Occipital lobe (tissue), 1 donor: ENCODE measurements at regions not wholly inside any gene's neighbourhood (a gene's known extent, or its start where the extent isn't known, plus 50 kb on each side); places are given as distances from the start of the nearest gene placed in this dataset.
"Not testable (repeated sequence)": the region's sequence is repeated elsewhere in the genome, so short reads cannot be mapped to it uniquely, and the experiment has no call there.

Experiments used
- DNase-seq: peaks from one replicate; lab custom pipeline; 2025; lab: John Stamatoyannopoulos, UW

DNA sequence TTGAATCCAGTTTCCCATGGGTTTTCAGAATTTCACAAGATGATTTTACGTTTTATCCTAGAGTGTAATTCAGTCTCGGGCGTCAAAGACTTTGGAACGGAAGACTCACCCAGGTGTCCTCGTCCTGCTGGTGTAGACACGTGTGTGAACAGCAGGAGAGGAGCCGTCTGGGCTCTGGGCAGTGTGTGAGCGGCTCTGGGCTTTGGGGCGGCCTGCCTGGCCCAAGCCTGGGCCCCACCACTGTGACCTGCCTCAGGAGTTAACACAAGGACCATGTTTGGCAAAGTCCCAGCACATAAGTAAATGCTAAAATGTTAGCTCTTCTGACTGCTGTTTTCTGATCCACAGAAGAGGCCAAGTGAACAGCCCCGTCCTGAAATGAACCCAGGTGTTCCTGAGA lies 1093.3 kb downstream of the BRD1 start:
- no peak for DNase-seq

DNA sequence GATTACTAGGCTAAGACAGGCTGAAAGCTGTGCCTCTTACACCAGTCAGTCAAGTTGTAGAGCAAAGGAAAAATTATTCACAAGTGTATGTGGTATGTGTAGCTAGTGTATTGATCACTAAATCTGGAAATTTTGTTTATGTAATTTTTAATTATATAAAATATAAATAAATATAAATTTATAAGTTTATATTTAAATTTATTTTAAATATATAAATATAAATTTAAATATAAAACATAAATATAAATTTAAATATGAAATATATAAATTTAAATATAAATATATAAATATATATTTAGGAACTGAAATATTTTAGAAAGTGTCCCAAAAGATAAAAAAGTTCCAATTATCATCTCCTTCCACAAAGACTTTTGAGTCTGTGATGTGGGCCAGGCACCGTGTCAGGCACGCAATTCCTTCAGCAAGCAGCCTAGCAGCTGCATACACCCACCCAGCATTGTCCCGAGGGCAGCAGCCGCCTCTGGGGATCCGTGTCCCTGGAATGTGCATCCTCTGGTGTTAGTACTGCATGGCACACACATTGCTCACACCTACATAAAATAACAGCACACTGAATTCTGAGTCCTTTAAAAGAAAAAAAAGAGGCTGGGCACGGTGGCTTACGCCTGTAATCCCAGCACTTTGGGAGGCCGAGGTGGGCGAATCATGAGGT lies 1098.0 kb downstream of the BRD1 start:
- DNase-seq = no peak

DNA sequence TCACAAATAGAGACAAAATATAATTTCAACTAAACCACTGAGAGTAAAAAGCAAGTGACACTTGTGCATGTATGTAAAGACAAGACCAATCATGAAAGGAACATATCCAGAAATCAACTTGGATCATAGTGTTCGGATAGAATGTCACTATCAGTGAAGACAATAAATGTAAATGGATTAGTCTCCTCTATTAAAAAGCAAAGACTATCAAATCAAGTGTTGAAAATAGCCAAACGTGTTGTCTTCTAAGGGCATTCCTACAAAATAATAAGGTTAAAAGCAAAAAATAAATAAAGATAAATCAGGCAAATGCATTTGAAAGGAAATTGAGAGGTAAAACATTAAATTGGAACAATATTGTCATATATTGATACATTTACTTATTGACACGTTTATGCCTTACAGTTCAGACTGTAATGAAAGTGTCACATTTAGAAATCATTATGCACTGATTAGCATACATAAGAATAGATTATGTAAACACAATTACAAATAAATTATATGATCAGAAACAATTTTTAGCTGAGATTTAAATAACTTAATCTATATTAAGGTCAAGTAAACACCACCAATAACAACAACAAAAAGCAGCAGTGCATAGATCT lies 1100.1 kb downstream of the BRD1 start:
- no peak for DNase-seq

DNA sequence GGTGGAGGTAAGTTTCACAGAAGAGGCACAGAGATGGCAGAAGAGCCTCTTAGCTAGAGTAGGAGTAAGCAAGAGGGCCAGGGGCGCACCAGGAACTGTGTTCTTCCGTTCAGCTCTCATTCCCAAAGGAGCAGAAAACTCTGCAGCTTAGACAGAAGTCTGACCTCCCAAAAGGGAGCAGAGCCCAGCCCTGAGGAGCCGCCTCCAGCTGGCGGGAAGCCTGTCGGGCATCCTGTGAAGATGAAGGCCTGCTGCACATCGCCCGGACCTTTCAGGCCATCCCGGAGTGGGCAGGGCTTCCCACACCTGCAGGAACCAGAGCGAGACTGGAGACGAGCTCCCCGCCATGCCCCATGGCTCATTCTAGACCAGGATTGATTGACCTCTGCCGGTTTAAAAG lies 1102.8 kb downstream of the BRD1 start:
- no peak for DNase-seq

GRCh38 chr22:48722661-48723060 lies 1105.0 kb downstream of the BRD1 start:
- no peak for DNase-seq

GRCh38 chr22:48721395-48721669 lies 1106.3 kb downstream of the BRD1 start:
- DNase-seq = no peak

GRCh38 chr22:48720662-48721394 lies 1106.8 kb downstream of the BRD1 start:
- no peak for DNase-seq

DNA sequence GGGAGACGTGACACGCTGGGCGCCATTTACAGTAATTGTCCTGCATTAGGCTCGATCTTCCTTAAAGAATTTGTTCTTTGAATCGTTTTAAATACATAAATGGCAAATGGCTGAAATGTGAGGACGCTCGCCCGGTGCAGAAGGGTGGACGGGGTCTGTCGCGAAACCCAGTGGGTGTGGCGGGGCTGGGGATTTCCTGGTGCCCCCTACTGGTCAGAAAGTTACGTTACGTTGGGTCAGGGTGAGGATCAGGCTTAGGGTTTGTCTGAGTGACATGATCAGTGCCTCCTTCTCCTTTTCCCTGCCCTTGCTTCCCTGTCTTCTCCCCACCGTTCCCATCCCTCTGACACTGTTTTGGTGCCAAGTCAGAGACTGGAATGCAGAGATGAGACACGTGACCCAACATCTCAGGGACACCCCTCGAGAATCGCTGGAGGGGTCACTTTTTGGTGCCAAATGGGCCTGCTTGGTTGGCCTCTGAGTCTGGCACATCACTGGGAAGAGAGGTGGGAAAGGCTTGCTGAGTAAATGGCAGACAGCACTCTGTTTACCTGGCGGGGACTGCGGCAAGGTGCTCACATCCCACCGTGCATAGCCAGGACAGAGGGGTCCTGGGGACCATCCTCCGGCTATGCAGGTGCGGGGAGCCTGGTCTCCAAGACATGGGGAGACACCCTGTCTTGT lies 1107.6 kb downstream of the BRD1 start:
- no peak for DNase-seq

- no peak for DNase-seq
Measured at GRCh38 chr22:48718818-48719500, 1108.7 kb downstream of the BRD1 start.

DNA sequence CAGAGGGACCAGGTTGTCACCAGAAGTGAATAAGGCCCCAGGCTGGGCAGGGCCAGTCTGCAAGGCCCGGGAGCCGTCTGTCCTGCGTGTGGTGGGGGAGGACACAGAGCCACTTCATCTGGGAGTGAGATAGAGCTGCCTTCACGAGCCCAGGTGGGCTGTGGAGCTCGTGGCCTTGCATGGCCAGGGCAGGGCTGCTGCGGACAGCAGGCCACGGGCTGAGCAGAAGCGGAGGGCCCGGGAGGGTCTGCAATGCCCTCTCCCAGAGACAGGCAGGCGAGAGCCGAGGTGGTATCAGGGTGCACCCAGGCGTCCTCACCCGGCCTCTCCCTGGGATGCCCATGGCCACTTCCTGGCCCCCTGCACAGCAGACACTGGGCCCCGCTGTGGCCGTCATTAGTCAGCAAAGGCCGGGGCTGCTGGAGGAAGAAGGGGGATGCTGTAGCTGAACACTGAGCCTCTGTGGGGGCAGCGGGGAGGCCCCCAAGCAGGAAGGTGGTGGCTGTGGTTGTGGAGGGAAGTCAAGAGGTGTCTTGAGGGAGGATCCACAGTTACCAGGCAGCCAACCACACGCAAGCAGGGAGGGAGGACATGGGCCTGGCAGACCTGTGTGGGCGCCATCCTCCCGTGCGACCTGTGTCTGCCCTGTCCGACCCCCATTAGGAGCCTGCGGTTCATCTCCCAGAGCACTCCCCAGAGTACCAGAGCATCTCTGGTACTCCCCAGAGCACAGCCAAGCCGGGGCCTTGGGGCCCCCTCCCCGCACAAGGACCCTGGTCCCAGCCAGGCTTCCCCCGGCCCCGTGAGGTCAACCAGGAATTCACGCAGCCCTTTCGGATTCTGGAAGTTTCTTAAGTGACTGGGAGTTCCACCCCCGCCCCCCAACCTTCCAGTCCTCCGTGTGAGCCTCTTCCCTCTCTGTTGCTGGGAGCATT lies 1109.5 kb downstream of the BRD1 start:
- no peak for DNase-seq

GRCh38 chr22:48717076-48717810 lies 1110.4 kb downstream of the BRD1 start:
- DNase-seq = no peak

- DNase-seq = not testable (repeated sequence)
Measured at GRCh38 chr22:48716154-48716553, 1111.5 kb downstream of the BRD1 start.

DNA sequence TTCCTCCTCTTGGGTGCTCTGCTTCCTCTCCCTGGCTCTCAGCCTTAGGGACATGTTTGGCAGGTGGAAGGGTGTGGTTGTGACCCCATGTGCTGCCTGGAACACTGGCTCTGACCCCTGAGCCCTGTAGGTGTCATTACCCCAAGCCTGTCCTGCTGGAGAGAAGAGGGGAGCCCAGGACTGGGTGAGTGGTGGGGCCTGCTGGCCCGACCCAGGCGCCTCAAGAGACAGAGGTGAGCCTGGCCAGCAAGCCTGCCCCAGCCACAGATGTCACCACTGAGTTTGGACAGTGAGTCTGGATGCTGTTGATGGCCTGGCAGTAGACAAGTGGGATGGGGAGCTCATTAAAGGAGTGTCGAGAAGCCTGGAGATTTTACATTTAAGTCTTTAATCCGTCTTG lies 1112.2 kb downstream of the BRD1 start:
- no peak for DNase-seq

DNA sequence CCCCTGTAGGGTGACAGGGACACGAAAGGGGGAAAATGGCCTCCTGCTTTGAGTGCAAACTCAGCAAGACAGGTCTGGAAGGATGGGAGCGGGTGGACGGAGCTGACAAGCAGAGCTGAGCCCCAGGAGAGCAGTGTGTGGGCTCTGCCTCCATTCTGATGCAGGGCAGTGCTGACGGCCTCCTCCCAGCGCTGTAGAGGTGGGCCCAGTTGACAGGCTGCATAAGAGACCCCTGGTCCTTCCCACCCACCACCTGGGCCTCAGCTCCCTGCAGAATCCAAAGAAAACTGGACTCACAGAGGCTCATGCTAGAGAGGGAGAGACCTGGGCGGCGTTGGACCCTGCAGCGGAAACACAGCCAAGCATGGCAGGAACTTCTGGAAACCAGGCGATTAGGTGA lies 1113.4 kb downstream of the BRD1 start:
- no peak for DNase-seq

- DNase-seq = no peak
Measured at GRCh38 chr22:48713272-48714205, 1114.1 kb downstream of the BRD1 start.

DNA sequence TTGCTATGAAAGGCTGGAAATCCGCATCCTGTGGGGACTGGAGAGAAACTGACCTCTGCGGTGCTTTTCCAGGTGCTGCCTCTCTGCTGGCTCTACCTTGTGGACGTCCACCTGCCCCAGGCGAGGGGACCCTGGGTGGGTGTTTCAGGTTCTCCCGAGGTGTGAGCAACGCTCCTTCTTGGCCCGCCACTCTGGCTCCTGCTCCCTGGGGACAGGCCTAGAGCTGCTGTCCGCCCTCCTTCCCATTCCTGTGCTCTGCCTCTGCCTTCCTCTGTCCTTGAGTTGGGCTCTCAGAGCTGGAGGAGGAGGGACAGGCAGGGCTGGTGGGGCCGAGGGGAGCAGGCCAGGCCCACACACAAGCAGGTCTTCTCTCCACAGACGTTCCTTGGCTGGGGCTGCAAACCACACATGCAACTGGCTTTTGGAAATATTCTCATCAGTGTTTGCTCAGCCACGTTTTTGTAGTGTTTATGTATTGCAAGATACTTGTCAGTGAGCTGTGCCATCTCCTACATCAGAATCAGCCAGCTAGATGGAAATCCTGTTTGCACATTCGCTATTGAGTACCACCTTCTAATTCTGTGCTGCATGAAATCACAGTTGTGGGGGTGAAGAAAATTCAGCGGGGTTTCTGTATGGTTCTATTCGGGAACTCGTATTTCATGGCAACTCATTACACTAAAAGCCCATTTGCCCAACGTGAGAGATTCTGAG lies 1115.0 kb downstream of the BRD1 start:
- no peak for DNase-seq

- DNase-seq = no peak
Measured at GRCh38 chr22:48711669-48712068, 1116.0 kb downstream of the BRD1 start.

DNA sequence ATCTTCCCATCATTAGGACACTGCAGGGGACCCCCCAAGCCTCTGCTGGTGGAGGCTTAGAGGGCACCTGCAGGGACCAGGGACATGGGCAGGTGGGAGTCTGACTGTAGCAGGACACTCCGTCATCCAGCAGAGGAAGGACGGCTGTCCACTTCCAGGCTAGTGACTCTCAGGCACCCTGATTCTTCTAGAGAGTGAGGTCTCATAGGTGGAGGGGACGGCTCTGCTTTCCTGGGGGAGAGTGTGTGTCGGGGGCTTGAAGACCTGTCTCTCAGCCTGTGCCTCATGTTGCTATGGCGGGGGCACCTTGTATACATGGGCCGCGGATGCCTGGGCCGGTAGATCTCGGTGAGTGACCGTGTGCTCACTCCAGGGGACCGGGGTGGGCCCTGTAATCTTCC lies 1116.6 kb downstream of the BRD1 start:
- DNase-seq = no peak
